ENCODE measurements at regions not wholly inside any gene's neighbourhood (a gene's known extent, or its start where the extent isn't known, plus 50 kb on each side); places are given as distances from the start of the nearest gene placed in this dataset.

DNA sequence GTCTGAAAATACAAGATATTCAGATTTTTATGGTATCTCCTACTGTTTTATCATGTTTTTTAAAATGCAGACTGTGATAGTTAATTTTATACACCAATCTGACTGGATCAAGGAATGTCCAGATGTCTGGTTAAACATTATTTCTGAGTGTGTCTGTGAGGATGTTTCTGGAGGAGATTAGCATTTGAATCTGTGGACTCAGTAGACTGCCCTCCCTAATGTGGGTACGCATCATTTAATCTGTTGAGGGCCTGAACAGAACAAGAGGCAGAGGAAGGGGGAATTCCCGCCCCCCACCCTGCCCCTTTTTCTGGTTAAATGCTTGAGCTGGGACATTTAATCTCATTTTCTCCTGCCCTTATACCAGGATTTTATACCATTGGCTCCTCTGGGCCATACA lies 72.1 kb downstream of the AVPR1A start:
- CTCF ChIA-PET: interaction anchor here (1.5 kb wide), 1 partner anchor 11 kb away, joined by 7 read pairs; no protein-coding TSS in a partner anchor
- DNase-seq (ENCODE audit: extremely low spot score): no peak
- TF ChIP-seq, protein P1, sequence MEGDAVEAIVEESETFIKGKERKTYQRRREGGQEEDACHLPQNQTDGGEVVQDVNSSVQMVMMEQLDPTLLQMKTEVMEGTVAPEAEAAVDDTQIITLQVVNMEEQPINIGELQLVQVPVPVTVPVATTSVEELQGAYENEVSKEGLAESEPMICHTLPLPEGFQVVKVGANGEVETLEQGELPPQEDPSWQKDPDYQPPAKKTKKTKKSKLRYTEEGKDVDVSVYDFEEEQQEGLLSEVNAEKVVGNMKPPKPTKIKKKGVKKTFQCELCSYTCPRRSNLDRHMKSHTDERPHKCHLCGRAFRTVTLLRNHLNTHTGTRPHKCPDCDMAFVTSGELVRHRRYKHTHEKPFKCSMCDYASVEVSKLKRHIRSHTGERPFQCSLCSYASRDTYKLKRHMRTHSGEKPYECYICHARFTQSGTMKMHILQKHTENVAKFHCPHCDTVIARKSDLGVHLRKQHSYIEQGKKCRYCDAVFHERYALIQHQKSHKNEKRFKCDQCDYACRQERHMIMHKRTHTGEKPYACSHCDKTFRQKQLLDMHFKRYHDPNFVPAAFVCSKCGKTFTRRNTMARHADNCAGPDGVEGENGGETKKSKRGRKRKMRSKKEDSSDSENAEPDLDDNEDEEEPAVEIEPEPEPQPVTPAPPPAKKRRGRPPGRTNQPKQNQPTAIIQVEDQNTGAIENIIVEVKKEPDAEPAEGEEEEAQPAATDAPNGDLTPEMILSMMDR (IDR thresholded peaks at IDR 0.05; ENCODE audit: control extremely low read depth, extremely low read depth, low read depth, missing control alignments): no peak
- POLR2A ChIA-PET: no interaction called here

- TF ChIP-seq, protein P1 (IDR thresholded peaks at IDR 0.05; ENCODE audit: control extremely low read depth, extremely low read depth, low read depth, missing control alignments): no peak
- ChIA-PET CTCF (interaction anchor here (2.2 kb wide), 1 partner anchor 13 kb away, joined by 4 read pairs; no protein-coding TSS in a partner anchor), POLR2A (no interaction called here)
- DNase-seq (ENCODE audit: extremely low spot score): no peak
Observed at GRCh38 chr12:63075376-63076060, 75.5 kb downstream of the AVPR1A start.

- ChIA-PET POLR2A (no interaction called here), CTCF (no interaction called here)
- DNase-seq (ENCODE audit: extremely low spot score): no peak
- TF ChIP-seq, protein P1 (IDR thresholded peaks at IDR 0.05; ENCODE audit: control extremely low read depth, extremely low read depth, low read depth, missing control alignments): no peak
Observed at GRCh38 chr12:63070709-63071108, 80.3 kb downstream of the AVPR1A start.

DNA sequence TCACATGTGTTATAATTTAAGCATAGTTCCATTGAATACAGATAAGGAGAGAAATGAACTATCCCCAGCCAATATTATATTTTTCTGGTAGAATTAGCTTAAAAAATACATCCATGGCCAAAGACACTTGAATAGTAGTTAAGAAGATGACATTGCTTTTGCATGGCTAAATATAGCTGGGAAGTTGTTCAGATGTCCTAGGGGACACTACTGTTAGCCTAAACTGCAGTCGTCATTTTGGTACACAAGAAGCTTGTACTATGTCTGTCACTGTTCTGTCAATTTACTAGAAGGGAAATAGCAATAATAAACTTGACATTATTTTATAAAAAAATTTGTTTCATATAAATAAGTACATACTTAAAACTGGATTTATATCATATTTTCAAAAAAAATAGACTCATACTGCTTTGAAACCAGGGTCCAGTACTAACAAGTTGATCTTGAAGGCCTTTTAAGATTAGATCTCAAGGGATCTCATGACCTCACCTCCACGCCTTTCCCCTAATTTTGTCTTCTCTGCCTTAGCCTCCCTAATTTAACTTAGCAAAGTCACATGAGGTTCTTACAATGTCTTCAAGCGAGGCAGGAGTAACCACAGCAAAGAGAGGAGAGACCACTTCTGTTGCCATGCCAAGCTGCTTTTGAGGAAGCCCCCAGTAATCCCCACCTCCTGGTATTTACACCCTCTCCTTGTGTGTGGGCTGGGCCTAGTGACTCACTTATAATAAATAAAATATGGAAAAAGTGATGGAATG lies 81.0 kb downstream of the AVPR1A start:
- ChIA-PET CTCF (interaction anchor here (1.0 to 1.8 kb wide), 3 partner anchors 16 to 633 kb away, joined by 4 to 5 read pairs (median 5); no protein-coding TSS in a partner anchor), POLR2A (no interaction called here)
- DNase-seq (ENCODE audit: extremely low spot score): no peak
- TF ChIP-seq, protein P1 (IDR thresholded peaks at IDR 0.05; ENCODE audit: control extremely low read depth, extremely low read depth, low read depth, missing control alignments): no peak

DNA sequence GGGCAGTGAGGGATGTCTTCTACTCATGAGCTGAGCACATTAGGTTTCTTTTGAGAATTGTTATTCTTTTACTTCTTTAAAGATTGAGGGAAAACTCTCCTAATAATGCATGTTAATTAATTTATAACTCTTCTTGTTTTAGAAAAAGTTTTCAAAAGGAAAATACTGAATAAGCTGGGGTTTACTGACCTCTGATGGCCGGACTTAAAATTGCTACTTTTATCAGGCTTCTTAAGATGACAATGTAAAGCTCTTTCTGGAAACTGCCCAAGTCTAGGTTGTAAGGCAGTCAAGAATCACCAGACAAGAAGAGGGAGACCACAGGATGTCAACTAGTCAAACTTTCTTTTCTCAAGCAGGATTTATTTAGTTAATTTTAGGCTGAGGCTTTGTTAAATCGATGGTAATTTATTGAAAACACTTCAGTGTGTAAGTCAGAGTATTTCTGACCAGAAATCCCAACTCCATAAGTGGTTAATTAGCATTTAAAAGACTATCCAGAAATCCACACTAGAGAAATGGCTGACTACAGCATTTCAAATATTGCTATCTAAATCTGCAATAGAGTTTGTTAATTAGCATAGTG lies 82.1 kb downstream of the AVPR1A start:
- POLR2A ChIA-PET: interaction anchor here (0.6 kb wide), 1 partner anchor 20 kb away, joined by 3 read pairs; no protein-coding TSS in a partner anchor
- TF ChIP-seq, protein P1 (IDR thresholded peaks at IDR 0.05; ENCODE audit: control extremely low read depth, extremely low read depth, low read depth, missing control alignments): peak; percentile 8
- no peak for DNase-seq (ENCODE audit: extremely low spot score)
- CTCF ChIA-PET: interaction anchor here (0.7 to 1.8 kb wide), 8 partner anchors 15 to 632 kb away, joined by 3 to 5 read pairs (median 4); no protein-coding TSS in a partner anchor

GRCh38 chr12:63066782-63067181 lies 84.2 kb downstream of the AVPR1A start:
- ChIA-PET POLR2A (no interaction called here), CTCF (interaction anchor here (1.7 kb wide), 1 partner anchor 253 kb away, joined by 3 read pairs; no protein-coding TSS in a partner anchor)
- TF ChIP-seq, protein P1 (IDR thresholded peaks at IDR 0.05; ENCODE audit: control extremely low read depth, extremely low read depth, low read depth, missing control alignments): no peak
- no peak for DNase-seq (ENCODE audit: extremely low spot score)

All from GM10248 (cell line).